ENCODE measurements at regions not wholly inside any gene's neighbourhood (a gene's known extent, or its start where the extent isn't known, plus 50 kb on each side); places are given as distances from the start of the nearest gene placed in this dataset.

- TF ChIP-seq EZH2 (IDR thresholded peaks at IDR 0.05) (no peak), CTCF (IDR thresholded peaks at IDR 0.05) (no peak)
Measured at GRCh38 chr3:191030929-191031328, 168.1 kb upstream of the OSTN start.

Data from neural progenitor cell (in vitro differentiated cells).